IMR-90 (cell line): ENCODE measurements at regions not wholly inside any gene's neighbourhood (a gene's known extent, or its start where the extent isn't known, plus 50 kb on each side); places are given as distances from the start of the nearest gene placed in this dataset.

Source experiments
- ATAC-seq: fragments of 200-7000 bp; cut with Tn5 transposase; 2 replicates; pipeline ENCODE4 v1.9.1; 2020; ENCODE audit warnings: low read depth, mild to moderate bottlenecking, moderate library complexity
- BruUV-seq: library from RNA; stranded (reverse); fragments of 400-500 nt; replicated peaks from 2 replicates; lab custom pipeline; 2021; lab: Mats Ljungman, UMichigan
- CTCF ChIA-PET: fragments of 300-600 bp; formaldehyde crosslinking; extraction: SDS; loops from one replicate; lab custom pipeline; 2021; ENCODE audit warnings: antibody characterized with exemption; lab: Yijun Ruan, JAX
- POLR2A ChIA-PET: fragments of 300-600 bp; sonication (Branson Sonifier 250); formaldehyde crosslinking; loops from one replicate; lab custom pipeline; 2022; ENCODE audit warnings: antibody characterized with exemption; ENCODE audit not compliant: unreplicated experiment; lab: Charles Lee
- DNase-seq: peaks from one replicate; pipeline ENCODE4 v3.0.0; 2013
- H2AFZ ChIP-seq: replicated peaks from 2 replicates; pipeline ENCODE3; 2013; ENCODE audit warnings: low read length, mild to moderate bottlenecking; ENCODE audit not compliant: poor library complexity
- H2AK5ac ChIP-seq: 2 replicates; pipeline ENCODE4 v1.6.1; 2013; ENCODE audit warnings: low read depth, low read length, inconsistent platforms
- H2AK9ac ChIP-seq: replicated peaks from 2 replicates; pipeline ENCODE3; 2013; ENCODE audit warnings: mild to moderate bottlenecking, low read depth, low read length, moderate library complexity; ENCODE audit not compliant: poor library complexity
- H2BK120ac ChIP-seq: 2 replicates; pipeline ENCODE4 v1.6.1; 2013; ENCODE audit warnings: low read depth, low read length, inconsistent platforms
- H2BK15ac ChIP-seq: 3 replicates; pipeline ENCODE4 v1.6.1; 2013; ENCODE audit warnings: low read depth, low read length, inconsistent platforms
- H2BK20ac ChIP-seq: 2 replicates; pipeline ENCODE4 v1.6.1; 2013; ENCODE audit warnings: low read depth, mild to moderate bottlenecking, inconsistent platforms, low read length, moderate library complexity
- H2BK5ac ChIP-seq: 2 replicates; pipeline ENCODE4 v1.6.1; 2013; ENCODE audit warnings: mild to moderate bottlenecking, low read depth, low read length, inconsistent platforms; ENCODE audit not compliant: poor library complexity, severe bottlenecking
- H3K14ac ChIP-seq: replicated peaks from 2 replicates; pipeline ENCODE4 v1.6.1; 2013; ENCODE audit warnings: low read depth, low read length, inconsistent platforms
- H3K18ac ChIP-seq: 2 replicates; pipeline ENCODE4 v1.6.1; 2013; ENCODE audit warnings: low read depth, low read length, control low read depth
- H3K23ac ChIP-seq: 2 replicates; pipeline ENCODE4 v1.6.1; 2013; ENCODE audit warnings: low read depth, low read length, inconsistent platforms
- H3K27ac ChIP-seq: 2 replicates; pipeline ENCODE4 v1.5.1; 2013; ENCODE audit warnings: mild to moderate bottlenecking, control low read depth, low read length; ENCODE audit not compliant: insufficient read depth
- H3K27me3 ChIP-seq: 2 replicates; pipeline ENCODE4 v1.6.1; 2013; ENCODE audit warnings: low read length; ENCODE audit not compliant: control insufficient read depth, insufficient read depth
- H3K36me3 ChIP-seq: 2 replicates; pipeline ENCODE4 v1.6.1; 2013; ENCODE audit warnings: low read length, mixed read lengths; ENCODE audit not compliant: control insufficient read depth, insufficient read depth
- H3K4ac ChIP-seq: 2 replicates; pipeline ENCODE4 v1.6.1; 2013; ENCODE audit warnings: low read depth, low read length, inconsistent platforms
- H3K4me1 ChIP-seq: 2 replicates; pipeline ENCODE4 v1.6.1; 2013; ENCODE audit warnings: low read length, mixed read lengths; ENCODE audit not compliant: control insufficient read depth, insufficient read depth
- H3K4me2 ChIP-seq: 2 replicates; pipeline ENCODE4 v1.6.1; 2013; ENCODE audit warnings: low read depth, mild to moderate bottlenecking, control low read depth, low read length, moderate library complexity
- H3K4me3 ChIP-seq: 2 replicates; pipeline ENCODE4 v1.5.1; 2013; ENCODE audit warnings: low read depth, mild to moderate bottlenecking, control low read depth, low read length, moderate library complexity; ENCODE audit not compliant: insufficient read depth
- H3K56ac ChIP-seq: 2 replicates; pipeline ENCODE4 v1.6.1; 2013; ENCODE audit warnings: low read length, inconsistent platforms; ENCODE audit not compliant: insufficient read depth; ENCODE audit errors: extremely low read depth
- H3K79me1 ChIP-seq, 2 experiments: 2 replicates each; pipeline ENCODE4 v1.6.1; 2013; ENCODE audit warnings: low read length in 2 of 2, inconsistent platforms in 1 of 2, low read depth in 1 of 2
- H3K9ac ChIP-seq: 2 replicates; pipeline ENCODE4 v1.6.1; 2013; ENCODE audit warnings: low read depth, low read length, control low read depth
- H3K9me1 ChIP-seq: 2 replicates; pipeline ENCODE4 v1.6.1; 2013; ENCODE audit warnings: low read length, inconsistent platforms; ENCODE audit not compliant: insufficient read depth
- H3K9me3 ChIP-seq: 2 replicates; pipeline ENCODE4 v1.6.1; 2013; ENCODE audit warnings: low read length; ENCODE audit not compliant: control insufficient read depth, insufficient read depth
- H4K20me1 ChIP-seq: 2 replicates; pipeline ENCODE4 v1.6.1; 2013; ENCODE audit warnings: low read length, inconsistent platforms; ENCODE audit not compliant: insufficient read depth
- H4K5ac ChIP-seq: 2 replicates; pipeline ENCODE4 v1.6.1; 2013; ENCODE audit warnings: mild to moderate bottlenecking, low read depth, low read length, control low read depth
- H4K8ac ChIP-seq, 2 experiments: 2 replicates each; pipeline ENCODE4 v1.6.1; 2013; ENCODE audit warnings: low read depth in 2 of 2, low read length in 2 of 2, control low read depth in 1 of 2, inconsistent platforms in 1 of 2
- H4K91ac ChIP-seq: 2 replicates; pipeline ENCODE4 v1.6.1; 2013; ENCODE audit warnings: low read depth, low read length, inconsistent platforms; ENCODE audit not compliant: insufficient read depth
- BHLHE40 ChIP-seq: fragments of 150-350 bp; IDR thresholded peaks from 2 replicates; pipeline ENCODE4 v1.6.1; 2016; ENCODE audit warnings: mild to moderate bottlenecking, low read depth, low read length
- CHD1 ChIP-seq: IDR thresholded peaks from 2 replicates; pipeline ENCODE4 v1.6.1; 2012; ENCODE audit warnings: low read depth, low read length, improper control_type of control experiment
- CTCF ChIP-seq: conservative IDR thresholded peaks from 2 replicates; pipeline ENCODE4 v1.5.1; 2012; ENCODE audit warnings: mild to moderate bottlenecking, low read depth, low read length, improper control_type of control experiment
- ELK1 ChIP-seq: fragments of 150-350 bp; IDR thresholded peaks from 2 replicates; pipeline ENCODE4 v1.6.1; 2016; ENCODE audit warnings: low read depth, mild to moderate bottlenecking, low read length, moderate library complexity, borderline replicate concordance
- FOS ChIP-seq: fragments of 150-350 bp; IDR thresholded peaks from 2 replicates; pipeline ENCODE4 v1.6.1; 2016; ENCODE audit warnings: low read depth, low read length
- MAFK ChIP-seq: IDR thresholded peaks from 2 replicates; pipeline ENCODE4 v1.6.1; 2012; ENCODE audit warnings: low read depth, low read length, improper control_type of control experiment
- MAZ ChIP-seq: IDR thresholded peaks from 2 replicates; pipeline ENCODE4 v1.6.1; 2012; ENCODE audit warnings: low read depth, mild to moderate bottlenecking, low read length, improper control_type of control experiment, moderate library complexity, borderline replicate concordance
- MXI1 ChIP-seq: IDR thresholded peaks from 2 replicates; pipeline ENCODE4 v1.6.1; 2012; ENCODE audit warnings: low read depth, mild to moderate bottlenecking, low read length, moderate library complexity, borderline replicate concordance
- NFE2L2 ChIP-seq: fragments of 150-350 bp; IDR thresholded peaks from 2 replicates; pipeline ENCODE4 v1.6.1; 2016; ENCODE audit warnings: low read depth, mild to moderate bottlenecking, low read length
- POLR2A ChIP-seq: IDR thresholded peaks from 2 replicates; pipeline ENCODE4 v1.6.1; 2012; ENCODE audit warnings: mild to moderate bottlenecking, low read depth, low read length
- RCOR1 ChIP-seq: IDR thresholded peaks from 2 replicates; pipeline ENCODE4 v1.6.1; 2012; ENCODE audit warnings: mild to moderate bottlenecking, low read length, improper control_type of control experiment; ENCODE audit not compliant: insufficient replicate concordance
- RFX5 ChIP-seq: IDR thresholded peaks from 2 replicates; pipeline ENCODE4 v1.8.0; 2012; ENCODE audit warnings: low read depth, mild to moderate bottlenecking, low read length, moderate library complexity
- SMC3 ChIP-seq: fragments of 150-350 bp; IDR thresholded peaks from 2 replicates; pipeline ENCODE4 v1.6.1; 2016; ENCODE audit warnings: low read depth, mild to moderate bottlenecking, antibody characterized with exemption, low read length, moderate library complexity
- USF2 ChIP-seq: fragments of 150-350 bp; IDR thresholded peaks from 2 replicates; pipeline ENCODE4 v1.6.1; 2017; ENCODE audit warnings: mild to moderate bottlenecking, antibody characterized with exemption, low read length, low read depth
- WGBS, 2 experiments: methylation state at CpG; one replicate each; pipeline versions ENCODE4 v1.1.5 to v1.1.7; 2013; ENCODE audit warnings: missing lambda C conversion rate in 2 of 2; ENCODE audit not compliant: insufficient read length in 1 of 2; ENCODE audit errors: extremely low coverage in 2 of 2; 5-methylcytosine and 5-hydroxymethylcytosine counted together
- dilution Hi-C: fragments of 300-500 bp; cut with HindIII; formaldehyde crosslinking; loops from one replicate; pipeline ENCODE4 v1.14.3; 2018; ENCODE audit warnings: low sequenced_read_pairs; ENCODE audit not compliant: unreplicated experiment
- in situ Hi-C: fragments of 300-500 bp; cut with MboI; formaldehyde crosslinking; loops from 3 replicates; pipeline ENCODE4 v1.14.3; 2019; ENCODE audit warnings: low sequenced_read_pairs, inconsistent platforms, mixed read lengths
- intact Hi-C: fragments of 100-400 bp; cut with micrococcal nuclease; formaldehyde crosslinking; loops from 2 replicates; pipeline ENCODE4 v1.10.0; 2022

- Histone ChIP-seq H3K27ac (no peak overlapping the region), H3K27me3 (no peaks in the 10 kb centered on the region; the same call in 1 of the 2 replicates), H2BK15ac (no peak overlapping the region), H3K23ac (no peak overlapping the region), H2AK5ac (no peak overlapping the region), H3K18ac (no peak overlapping the region), H3K14ac (no peak overlapping the region), H4K8ac (no peak overlapping the region), H2AFZ (no peak overlapping the region), H3K56ac (no peak overlapping the region), H2AK9ac (no peak overlapping the region), H4K5ac (no peak overlapping the region), H2BK5ac (no peak overlapping the region), H3K9me1 (no peaks in the 10 kb centered on the region), H3K9me3 (no peaks in the 10 kb centered on the region), H2BK20ac (no peak overlapping the region), H3K4me2 (no peak overlapping the region), H3K36me3 (no peaks in the 10 kb centered on the region), H2BK120ac (no peak overlapping the region), H3K9ac (no peak overlapping the region), H3K4me3 (no peak overlapping the region), H4K91ac (no peak overlapping the region), H4K20me1 (no peaks in the 10 kb centered on the region), H3K4me1 (no peaks in the 10 kb centered on the region), H3K79me1 (no peaks in the 10 kb centered on the region), H3K4ac (no peak overlapping the region)
- POLR2A ChIA-PET = no interaction called here
- CTCF ChIA-PET = no interaction called here
- in situ Hi-C loops = no loop called here
- no TSS peak for BruUV-seq
- no peak for TF ChIP-seq BHLHE40
- no peak for TF ChIP-seq MAZ
- TF ChIP-seq CTCF = no peak
- no peak for TF ChIP-seq FOS
- no peak for TF ChIP-seq NFE2L2
- TF ChIP-seq RCOR1 = no peak
- no peak for TF ChIP-seq SMC3
- TF ChIP-seq MXI1 = no peak
- no peak for TF ChIP-seq USF2
- no peak for TF ChIP-seq ELK1
- no peak for TF ChIP-seq RFX5
- TF ChIP-seq CHD1 = no peak
- no peak for TF ChIP-seq MAFK
- TF ChIP-seq POLR2A = no peak
- DNase-seq (no peak), ATAC-seq (no peak)
- dilution Hi-C loops = no loop called here
- intact Hi-C loops = no loop called here
- WGBS, 2 experiments = no CpG with 5 or more reads among the region's 3 CpGs
Observed at GRCh38 chr13:78065141-78065540, 146.5 kb upstream of the EDNRB start.
